SIG-M5 treated with dmso at 0.1 percent for 504 hours (cell line): ENCODE measurements at regions not wholly inside any gene's neighbourhood (a gene's known extent, or its start where the extent isn't known, plus 50 kb on each side); places are given as distances from the start of the nearest gene placed in this dataset.

Experiments
- DNase-seq: peaks from one replicate; lab custom pipeline; 2025; ENCODE audit not compliant: unreplicated experiment; lab: John Stamatoyannopoulos, UW

- DNase-seq = no peak
Observed at GRCh38 chr13:68369739-68370138, 1139.6 kb upstream of the PCDH9 start.

GRCh38 chr13:68368922-68369321, 1138.8 kb upstream of the PCDH9 start:
- no peak for DNase-seq

GRCh38 chr13:68359105-68359504, 1129.0 kb upstream of the PCDH9 start:
- DNase-seq = no peak

GRCh38 chr13:68358294-68358705, 1128.2 kb upstream of the PCDH9 start:
- DNase-seq = no peak

GRCh38 chr13:68350554-68350953, 1120.4 kb upstream of the PCDH9 start:
- no peak for DNase-seq

GRCh38 chr13:68347220-68347619, 1117.1 kb upstream of the PCDH9 start:
- DNase-seq = no peak

- DNase-seq = no peak
Observed at GRCh38 chr13:68345963-68346531, 1115.9 kb upstream of the PCDH9 start.

GRCh38 chr13:68323124-68323523, 1093.0 kb upstream of the PCDH9 start:
- no peak for DNase-seq

GRCh38 chr13:68319384-68319783, 1089.2 kb upstream of the PCDH9 start:
- no peak for DNase-seq

- peak; percentile 18 for DNase-seq
Observed at GRCh38 chr13:68304286-68304893, 1074.3 kb upstream of the PCDH9 start.

- no peak for DNase-seq
Observed at GRCh38 chr13:68293631-68294030, 1063.5 kb upstream of the PCDH9 start.

GRCh38 chr13:68292601-68293000, 1062.5 kb upstream of the PCDH9 start:
- DNase-seq = no peak

- no peak for DNase-seq
Observed at GRCh38 chr13:68291595-68291994, 1061.5 kb upstream of the PCDH9 start.

- DNase-seq = no peak
Observed at GRCh38 chr13:68275758-68276157, 1045.6 kb upstream of the PCDH9 start.

- DNase-seq = no peak
Observed at GRCh38 chr13:68272652-68273051, 1042.5 kb upstream of the PCDH9 start.

- no peak for DNase-seq
Observed at GRCh38 chr13:68264692-68265091, 1034.6 kb upstream of the PCDH9 start.

GRCh38 chr13:68261105-68261504, 1031.0 kb upstream of the PCDH9 start:
- no peak for DNase-seq

GRCh38 chr13:68257111-68257842, 1027.1 kb upstream of the PCDH9 start:
- no peak for DNase-seq

- no peak for DNase-seq
Observed at GRCh38 chr13:68254151-68254550, 1024.0 kb upstream of the PCDH9 start.

- no peak for DNase-seq
Observed at GRCh38 chr13:68234274-68234673, 1004.1 kb upstream of the PCDH9 start.

GRCh38 chr13:68232351-68233130, 1002.4 kb upstream of the PCDH9 start:
- DNase-seq = no peak
